ENCODE measurements at regions not wholly inside any gene's neighbourhood (a gene's known extent, or its start where the extent isn't known, plus 50 kb on each side); places are given as distances from the start of the nearest gene placed in this dataset.

DNA sequence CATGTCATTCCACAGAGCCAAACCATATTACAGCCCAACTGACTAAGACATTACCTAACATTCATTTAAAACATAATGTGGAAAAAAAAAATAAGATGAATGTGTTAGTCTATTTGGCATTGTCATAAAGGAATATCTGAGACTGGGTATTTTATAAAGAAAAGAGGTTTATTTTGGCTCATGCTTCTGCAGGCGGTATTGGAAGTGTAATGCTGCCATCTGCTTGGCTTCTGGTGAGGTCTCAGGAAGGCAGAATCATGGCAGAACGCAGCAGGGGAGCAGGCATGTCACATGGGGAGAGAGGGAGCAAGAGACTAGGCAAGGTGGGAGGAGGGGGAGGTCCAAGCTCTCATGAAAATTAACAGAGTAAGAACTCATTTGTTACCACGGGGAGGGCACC, 504.8 kb upstream of the LRATD1 start:
- no peak for DNase-seq

GRCh38 chr2:14132386-14132785, 500.1 kb upstream of the LRATD1 start:
- DNase-seq, result no peak

- no peak for DNase-seq
Measured at GRCh38 chr2:14134771-14135170, 497.7 kb upstream of the LRATD1 start.

GRCh38 chr2:14136030-14136429, 496.5 kb upstream of the LRATD1 start:
- no peak for DNase-seq

DNA sequence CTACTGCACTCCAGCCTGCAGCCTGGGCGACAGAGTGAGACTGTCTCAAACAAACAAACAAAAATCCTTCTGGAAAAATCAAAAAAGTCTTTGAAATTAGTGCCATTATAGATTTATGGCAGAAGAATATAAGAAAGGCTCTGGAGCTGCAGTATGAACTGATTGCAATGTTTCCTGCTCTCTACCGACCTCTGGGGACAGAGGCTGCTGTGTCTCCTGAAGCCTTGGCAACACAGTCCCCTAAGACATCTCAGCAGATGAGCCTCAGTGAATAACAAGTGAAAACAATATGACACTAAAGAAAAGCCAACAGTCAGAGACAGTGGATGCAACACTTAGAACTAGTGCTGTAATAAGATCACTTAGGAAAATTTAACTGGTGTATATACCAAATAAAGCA, 494.9 kb upstream of the LRATD1 start:
- no peak for DNase-seq

DNA sequence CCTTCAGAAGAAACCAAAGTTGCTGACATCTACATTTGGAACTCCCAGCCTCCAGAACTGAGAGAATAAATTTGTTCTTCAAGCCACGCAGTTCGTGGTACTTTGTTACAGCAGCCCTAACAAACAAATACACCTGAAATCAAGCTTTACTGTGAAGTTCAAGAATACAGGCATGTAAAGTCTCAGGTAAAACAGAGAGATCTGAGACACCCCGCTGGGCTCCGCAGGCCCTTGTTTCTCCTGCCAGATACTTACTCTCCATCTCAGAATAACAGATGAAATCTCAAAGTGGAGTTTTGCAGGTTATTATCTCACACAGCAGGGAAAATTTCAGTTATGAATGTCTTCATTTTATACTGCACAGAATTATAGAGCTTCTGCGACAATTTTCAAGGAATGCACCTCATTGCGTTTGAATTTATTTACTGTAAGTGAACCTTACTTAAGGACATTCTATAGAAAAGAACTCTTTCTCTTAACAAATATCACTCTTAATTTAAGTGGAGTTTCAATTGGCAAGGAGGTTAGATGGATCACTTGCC, 492.4 kb upstream of the LRATD1 start:
- DNase-seq, result no peak

DNA sequence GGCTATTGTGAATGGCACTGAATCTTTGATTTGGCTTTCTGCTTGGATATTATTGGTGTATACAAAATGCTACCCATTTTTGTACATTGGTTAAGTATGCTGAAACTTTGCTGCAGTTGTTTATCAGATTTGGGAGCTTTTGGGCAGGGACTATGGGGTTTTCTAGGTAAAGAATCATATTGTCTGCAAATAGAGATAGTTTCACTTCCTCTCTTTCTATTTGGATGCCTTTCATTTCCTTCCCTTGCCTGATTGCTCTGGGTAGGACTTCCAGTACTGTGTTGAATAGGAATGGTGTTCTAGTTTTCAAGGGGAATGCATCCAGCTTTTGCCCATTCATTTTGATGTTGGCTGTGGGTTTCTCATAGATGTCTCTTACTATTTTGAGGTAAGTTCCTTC, 489.1 kb upstream of the LRATD1 start:
- DNase-seq, result no peak

DNA sequence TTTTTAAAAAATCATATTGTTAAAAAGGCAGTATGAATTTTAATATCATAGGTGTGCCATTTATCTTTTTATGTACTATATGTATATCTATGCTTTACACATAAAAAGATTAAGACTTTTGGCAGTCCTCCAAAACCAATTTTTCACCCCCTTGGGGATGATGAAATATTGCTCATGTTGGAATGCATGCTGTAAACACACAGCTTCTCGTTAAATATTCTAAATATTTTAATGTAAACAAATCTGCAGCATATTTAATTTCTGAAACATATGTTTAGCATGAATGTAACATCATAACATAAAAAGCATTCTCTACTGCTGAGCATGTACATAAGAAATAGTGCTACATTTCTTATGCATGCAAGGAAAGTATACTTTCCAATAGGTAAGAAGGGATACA, 484.3 kb upstream of the LRATD1 start:
- no peak for DNase-seq

DNA sequence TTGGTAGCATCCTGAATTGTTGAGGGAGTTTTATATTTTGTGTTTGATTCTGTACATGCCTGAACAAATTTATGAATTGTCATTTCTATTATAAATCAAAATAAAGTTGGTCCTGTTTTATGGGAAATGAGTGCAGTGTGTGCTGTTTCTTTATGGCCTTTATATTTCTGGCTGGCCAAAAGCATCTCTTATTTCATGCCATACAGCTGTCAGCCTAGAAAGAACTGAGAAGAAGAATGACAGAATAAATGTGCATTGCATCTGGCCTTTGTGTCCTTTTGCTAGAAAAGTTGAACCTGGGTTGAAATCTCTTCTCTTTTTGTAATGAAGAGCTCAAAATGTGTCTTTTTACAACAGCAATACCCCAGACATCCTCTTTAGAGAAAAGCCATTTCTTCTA, 474.7 kb upstream of the LRATD1 start:
- no peak for DNase-seq

DNA sequence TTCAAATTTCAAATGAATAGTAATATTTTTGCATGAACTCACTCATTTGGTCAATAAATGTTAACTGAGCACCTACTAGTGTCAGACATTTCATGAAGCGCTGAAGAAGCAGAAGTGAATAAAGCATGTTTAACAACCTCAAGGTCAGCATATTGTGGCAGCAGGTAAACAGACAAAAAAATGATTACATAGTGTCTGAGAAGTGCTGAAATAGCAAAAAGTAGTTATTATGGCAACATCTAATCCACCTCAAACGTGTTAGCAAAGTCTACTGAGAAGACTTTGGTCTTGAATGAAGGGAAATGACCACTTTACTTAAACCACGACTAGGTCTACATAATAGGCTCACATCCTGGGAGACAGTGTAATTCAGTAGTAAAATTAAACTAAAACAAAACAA, 452.2 kb upstream of the LRATD1 start:
- no peak for DNase-seq

DNA sequence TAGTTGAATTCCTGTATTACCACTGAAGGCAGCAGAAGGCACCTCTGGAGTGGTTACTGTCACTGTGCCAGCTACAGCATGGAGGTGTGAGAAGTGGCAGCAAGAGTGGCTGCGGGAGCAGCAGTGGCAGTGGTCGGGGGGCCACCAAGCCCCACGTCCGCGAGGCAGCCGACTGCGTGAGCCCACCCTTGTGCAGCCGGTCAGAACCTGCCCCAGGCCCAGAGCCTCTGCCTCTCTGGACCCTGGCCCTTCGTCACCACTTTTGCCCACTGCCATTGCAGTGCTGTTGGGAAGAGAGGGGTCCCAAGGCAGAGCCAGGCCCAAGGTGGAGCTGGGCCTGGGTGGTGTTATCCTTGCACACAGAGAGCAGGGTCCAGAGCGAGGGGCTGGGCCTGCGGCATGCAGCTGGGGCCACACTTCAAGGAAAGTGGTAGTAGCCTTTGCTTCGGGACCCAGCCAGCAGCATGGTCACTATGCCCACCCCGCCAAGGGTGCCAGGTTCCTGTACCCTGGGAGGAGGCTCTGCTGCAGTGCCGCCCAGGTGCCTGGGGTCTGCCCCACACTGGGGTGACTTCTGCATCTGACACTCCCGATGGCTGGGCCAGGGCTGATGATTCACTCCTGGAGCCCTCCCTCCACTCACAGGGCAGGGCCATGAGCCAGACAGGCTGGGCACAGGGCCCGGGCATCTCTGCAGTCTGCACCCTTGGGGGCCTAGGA, 450.1 kb upstream of the LRATD1 start:
- no peak for DNase-seq

DNA sequence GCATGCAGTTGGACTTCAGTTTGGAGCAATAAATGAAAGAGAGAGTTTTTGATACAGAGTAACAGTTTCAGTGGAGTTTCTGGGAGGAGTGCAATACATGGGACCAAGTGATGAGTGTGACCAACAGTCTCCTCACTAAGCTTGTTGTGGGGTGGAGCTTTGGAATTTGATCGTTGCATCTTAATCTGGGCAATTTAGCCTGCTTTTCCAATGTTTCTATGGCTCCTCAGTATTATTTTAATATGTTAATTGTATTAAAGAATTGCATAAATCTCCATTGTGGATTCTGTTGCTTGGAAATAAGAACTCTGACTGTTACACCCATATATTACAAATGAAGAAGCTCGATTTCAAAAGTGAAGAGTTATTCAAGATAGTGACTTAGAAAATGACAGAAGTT, 446.6 kb upstream of the LRATD1 start:
- DNase-seq, result no peak

- no peak for DNase-seq
Measured at GRCh38 chr2:14188446-14188845, 444.1 kb upstream of the LRATD1 start.

DNA sequence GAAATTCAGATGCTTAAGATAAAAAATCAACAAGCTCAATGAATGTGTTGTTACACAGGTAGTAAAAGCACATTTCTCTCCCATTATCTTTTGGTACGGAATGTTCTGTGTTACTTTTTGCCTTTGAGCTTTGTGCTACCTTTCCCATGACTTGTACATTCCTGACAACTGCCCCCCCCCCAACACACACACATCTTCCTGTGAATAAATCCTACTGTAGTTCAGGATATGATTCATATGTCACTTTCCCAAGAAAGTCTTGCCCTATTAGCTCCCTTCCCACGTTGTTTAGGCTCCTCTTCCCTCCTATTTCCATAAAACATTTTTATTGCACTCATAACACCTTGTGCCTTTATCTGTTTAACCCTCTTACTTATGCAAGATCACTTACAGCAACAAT, 442.6 kb upstream of the LRATD1 start:
- DNase-seq, result no peak

DNA sequence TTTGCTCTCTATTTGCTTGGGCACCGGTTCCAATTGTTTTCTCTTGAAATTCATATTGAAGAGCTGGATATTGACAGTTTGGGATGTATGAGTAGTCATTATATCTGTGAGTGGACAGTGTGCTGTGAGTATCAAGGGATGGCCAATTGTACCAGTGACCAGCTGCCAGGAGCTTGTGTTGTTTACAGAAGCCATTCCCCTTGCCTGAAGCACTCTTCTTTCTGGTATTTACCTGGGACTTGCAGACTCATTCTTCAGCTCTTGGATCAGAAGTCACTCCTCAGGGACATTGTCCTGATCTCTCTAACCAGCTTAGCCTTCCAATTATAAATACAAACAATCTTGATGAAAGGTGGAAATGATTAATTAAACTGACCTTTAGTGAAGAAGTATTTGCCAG, 438.3 kb upstream of the LRATD1 start:
- no peak for DNase-seq

DNA sequence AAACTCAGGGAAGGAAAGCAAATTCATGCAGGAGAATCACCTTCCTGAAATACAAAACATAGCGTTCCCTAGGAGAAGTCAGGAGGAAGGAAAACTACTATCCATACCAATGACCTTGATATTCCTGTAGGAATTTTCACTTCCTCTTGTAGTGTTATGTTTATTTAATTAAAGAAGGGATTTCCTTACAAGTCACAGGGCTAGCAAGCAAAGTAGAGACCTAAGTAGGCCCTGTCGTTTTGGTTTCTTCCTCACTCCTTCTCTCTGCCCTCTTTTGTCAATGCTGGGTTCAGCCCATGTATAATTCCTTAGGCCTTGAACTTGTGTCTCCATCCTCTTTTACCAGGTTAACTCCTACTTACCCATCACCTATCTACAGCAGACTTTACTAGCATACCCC, 435.2 kb upstream of the LRATD1 start:
- no peak for DNase-seq

DNA sequence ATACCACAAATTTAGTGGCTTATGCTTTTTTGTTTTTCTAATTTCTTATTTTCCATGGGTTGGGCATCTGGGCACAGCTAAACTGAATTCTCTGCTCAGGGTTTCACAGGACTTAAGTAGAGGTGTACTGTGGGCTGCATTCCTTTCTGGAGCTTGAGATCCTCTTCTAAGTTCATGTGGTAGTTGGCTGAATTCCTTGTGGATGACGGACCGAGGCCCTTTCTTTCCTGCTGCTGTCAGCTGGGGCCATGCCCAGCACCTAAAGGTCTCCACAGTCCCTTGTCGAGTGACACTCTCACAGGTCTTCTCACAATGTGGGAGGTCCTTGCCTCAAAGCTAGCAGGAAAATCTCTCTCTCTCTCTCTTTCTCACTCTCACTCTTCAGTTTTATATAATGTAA, 433.5 kb upstream of the LRATD1 start:
- DNase-seq, result no peak

DNA sequence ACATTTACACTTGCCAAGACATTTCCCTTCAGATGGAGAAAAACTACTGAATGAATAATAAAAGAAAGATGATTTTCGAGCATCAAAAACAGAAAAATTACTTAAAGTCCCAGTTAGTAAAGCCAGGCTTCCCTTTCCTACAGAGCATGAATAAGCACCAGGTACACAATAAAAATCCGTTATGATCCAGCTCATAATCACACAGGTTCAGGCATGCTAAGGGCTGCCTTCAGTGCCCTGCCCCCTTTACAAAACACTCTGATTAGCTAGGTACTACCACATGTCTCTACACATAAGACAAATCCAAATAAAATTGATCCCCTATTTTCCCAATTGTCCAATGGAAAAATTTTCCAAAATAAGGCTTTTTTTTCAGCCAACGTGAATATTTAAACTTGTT, 413.2 kb upstream of the LRATD1 start:
- no peak for DNase-seq

GRCh38 chr2:14220101-14220500, 412.4 kb upstream of the LRATD1 start:
- no peak for DNase-seq

GRCh38 chr2:14221466-14221865, 411.1 kb upstream of the LRATD1 start:
- DNase-seq, result no peak

GRCh38 chr2:14223576-14223975, 408.9 kb upstream of the LRATD1 start:
- no peak for DNase-seq

- no peak for DNase-seq
Measured at GRCh38 chr2:14231391-14231898, 401.1 kb upstream of the LRATD1 start.

- no peak for DNase-seq
Measured at GRCh38 chr2:14232217-14232616, 400.3 kb upstream of the LRATD1 start.

DNA sequence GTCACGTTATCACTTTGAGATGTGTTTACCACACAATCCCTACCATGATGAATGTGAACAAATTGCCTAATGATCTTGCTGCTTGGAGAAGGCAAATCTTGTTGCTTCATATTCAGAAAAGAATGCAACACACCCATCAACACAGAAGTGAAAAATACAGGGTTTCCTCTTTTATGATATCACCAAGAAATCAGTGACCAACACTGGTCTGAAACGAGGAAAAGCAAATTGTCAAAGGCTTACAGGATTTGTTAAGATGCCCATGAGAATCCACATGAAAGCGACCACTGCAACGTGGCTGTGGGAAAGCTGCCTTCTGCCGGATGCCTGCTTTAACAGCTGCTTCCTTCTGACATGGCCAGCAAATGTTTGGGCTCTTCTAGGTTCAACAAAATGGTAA, 397.6 kb upstream of the LRATD1 start:
- no peak for DNase-seq

- no peak for DNase-seq
Measured at GRCh38 chr2:14235667-14236066, 396.9 kb upstream of the LRATD1 start.
